ENCODE measurements at regions not wholly inside any gene's neighbourhood (a gene's known extent, or its start where the extent isn't known, plus 50 kb on each side); places are given as distances from the start of the nearest gene placed in this dataset.

- Histone ChIP-seq H3K79me2 (ENCODE audit: low read length) (no peaks in the 10 kb centered on the region), H2AFZ (ENCODE audit: low read length) (no peak overlapping the region), H3K27ac (ENCODE audit: low read length) (no peak overlapping the region), H3K4me1 (ENCODE audit: insufficient read depth, low read length) (no peaks in the 10 kb centered on the region), H4K20me1 (ENCODE audit: low read length) (no peaks in the 10 kb centered on the region), H3K9ac (ENCODE audit: low read length) (no peak overlapping the region), H3K27me3 (ENCODE audit: low read length) (peaks cover 11% of the 10 kb centered on the region; the same call in 1 of the 2 replicates), H3K9me3 (ENCODE audit: low read length) (no peaks in the 10 kb centered on the region), H3F3A (ENCODE audit: low read length, unreplicated experiment) (no peaks in the 10 kb centered on the region), H3K9me2 (replicated peaks; ENCODE audit: low read length) (no peaks in the 10 kb centered on the region), H3K36me3 (ENCODE audit: low read depth, low read length) (no peaks in the 10 kb centered on the region), H3K4me2 (ENCODE audit: low read length) (no peak overlapping the region), H3K4me3 (ENCODE audit: low read length) (no peak overlapping the region)
- ATAC-seq (no peak), DNase-seq (no peak)
- POLR2A ChIA-PET (ENCODE audit: unreplicated experiment) = no interaction called here
- CTCF ChIA-PET = no interaction called here
- no peak for TF ChIP-seq CTCF (conservative IDR thresholded peaks at IDR 0.05; ENCODE audit: low read depth, low read length)
- no peak for TF ChIP-seq EZH2phosphoT487 (IDR thresholded peaks at IDR 0.05; ENCODE audit: borderline replicate concordance, low read length)
- TF ChIP-seq EZH2 (IDR thresholded peaks at IDR 0.05; ENCODE audit: low read length, unreplicated experiment) = no peak
- no TSS peak for BruUV-seq (replicated peaks)
- intact Hi-C loops (cut with micrococcal nuclease) = no loop called here
Observed at GRCh38 chr9:83182071-83182470, 119.1 kb upstream of the RASEF start.

GRCh38 chr9:83178717-83179116 lies 115.8 kb upstream of the RASEF start:
- H2AFZ ChIP-seq (ENCODE audit: low read length) = no peak overlapping the region
- ChIA-PET POLR2A (ENCODE audit: unreplicated experiment) (no interaction called here), CTCF (no interaction called here)
- H3K4me2 ChIP-seq (ENCODE audit: low read length) = no peak overlapping the region
- ATAC-seq (no peak), DNase-seq (no peak)
- no peaks in the 10 kb centered on the region for H3K9me3 ChIP-seq (ENCODE audit: low read length)
- BruUV-seq (replicated peaks) = no TSS peak
- H3F3A ChIP-seq (ENCODE audit: low read length, unreplicated experiment) = no peaks in the 10 kb centered on the region
- H3K4me3 ChIP-seq (ENCODE audit: low read length) = no peak overlapping the region
- no peak overlapping the region for H3K27ac ChIP-seq (ENCODE audit: low read length)
- H3K79me2 ChIP-seq (ENCODE audit: low read length) = no peaks in the 10 kb centered on the region
- H3K27me3 ChIP-seq (ENCODE audit: low read length) = peaks cover 11% of the 10 kb centered on the region; the same call in 1 of the 2 replicates
- intact Hi-C loops (cut with micrococcal nuclease) = no loop called here
- no peak for TF ChIP-seq CTCF (conservative IDR thresholded peaks at IDR 0.05; ENCODE audit: low read depth, low read length)
- TF ChIP-seq EZH2 (IDR thresholded peaks at IDR 0.05; ENCODE audit: low read length, unreplicated experiment) = no peak
- TF ChIP-seq EZH2phosphoT487 (IDR thresholded peaks at IDR 0.05; ENCODE audit: borderline replicate concordance, low read length) = no peak
- no peaks in the 10 kb centered on the region for H3K4me1 ChIP-seq (ENCODE audit: insufficient read depth, low read length)
- no peaks in the 10 kb centered on the region for H4K20me1 ChIP-seq (ENCODE audit: low read length)
- no peaks in the 10 kb centered on the region for H3K9me2 ChIP-seq (replicated peaks; ENCODE audit: low read length)
- H3K9ac ChIP-seq (ENCODE audit: low read length) = no peak overlapping the region
- no peaks in the 10 kb centered on the region for H3K36me3 ChIP-seq (ENCODE audit: low read depth, low read length)

- intact Hi-C loops (cut with micrococcal nuclease) = no loop called here
- ChIA-PET POLR2A (ENCODE audit: unreplicated experiment) (no interaction called here), CTCF (no interaction called here)
- DNase-seq = no peak
- no peak overlapping the region for H2AFZ ChIP-seq (ENCODE audit: low read length)
- H3K9me3 ChIP-seq (ENCODE audit: low read length) = no peaks in the 10 kb centered on the region
- BruUV-seq (replicated peaks) = no TSS peak
- no peak overlapping the region for H3K9ac ChIP-seq (ENCODE audit: low read length)
- no peaks in the 10 kb centered on the region for H3K36me3 ChIP-seq (ENCODE audit: low read depth, low read length)
- H3K27ac ChIP-seq (ENCODE audit: low read length) = no peak overlapping the region
- H3K27me3 ChIP-seq (ENCODE audit: low read length) = peaks cover 8% of the 10 kb centered on the region; the same call in 1 of the 2 replicates
- H3K4me2 ChIP-seq (ENCODE audit: low read length) = no peak overlapping the region
- no peak for ATAC-seq
- TF ChIP-seq EZH2 (IDR thresholded peaks at IDR 0.05; ENCODE audit: low read length, unreplicated experiment) (no peak), CTCF (conservative IDR thresholded peaks at IDR 0.05; ENCODE audit: low read depth, low read length) (no peak), EZH2phosphoT487 (IDR thresholded peaks at IDR 0.05; ENCODE audit: borderline replicate concordance, low read length) (no peak)
- no peaks in the 10 kb centered on the region for H3K4me1 ChIP-seq (ENCODE audit: insufficient read depth, low read length)
- no peaks in the 10 kb centered on the region for H4K20me1 ChIP-seq (ENCODE audit: low read length)
- no peaks in the 10 kb centered on the region for H3K79me2 ChIP-seq (ENCODE audit: low read length)
- H3F3A ChIP-seq (ENCODE audit: low read length, unreplicated experiment) = no peaks in the 10 kb centered on the region
- H3K9me2 ChIP-seq (replicated peaks; ENCODE audit: low read length) = no peaks in the 10 kb centered on the region
- no peak overlapping the region for H3K4me3 ChIP-seq (ENCODE audit: low read length)
Observed at GRCh38 chr9:83177747-83178146, 114.8 kb upstream of the RASEF start.
